ENCODE measurements at regions not wholly inside any gene's neighbourhood (a gene's known extent, or its start where the extent isn't known, plus 50 kb on each side); places are given as distances from the start of the nearest gene placed in this dataset.

- POLR2A ChIA-PET (ENCODE audit: partially characterized antibody): no interaction called here
- TF ChIP-seq RFX5 (IDR thresholded peaks at IDR 0.05; ENCODE audit: borderline replicate concordance, low read depth, low read length): no peak
- no peak for TF ChIP-seq EGR1 (IDR thresholded peaks at IDR 0.05; ENCODE audit: borderline replicate concordance, low read depth, low read length)
- no peak for TF ChIP-seq ASH2L (IDR thresholded peaks at IDR 0.05; ENCODE audit: low read length)
- TF ChIP-seq JUN (IDR thresholded peaks at IDR 0.05; ENCODE audit: low read depth, low read length): no peak
- TF ChIP-seq TBP (IDR thresholded peaks at IDR 0.05; ENCODE audit: low read depth, low read length): no peak
- no peak for TF ChIP-seq CTCF (IDR thresholded peaks at IDR 0.05; ENCODE audit: control extremely low read depth in 1 of 3, insufficient read depth in 1 of 3, low read depth in 1 of 3, low read length in 3 of 3)
- TF ChIP-seq SP4 (IDR thresholded peaks at IDR 0.05; ENCODE audit: low read length): no peak
- no peak for TF ChIP-seq EP300 (IDR thresholded peaks at IDR 0.05; ENCODE audit: borderline replicate concordance in 1 of 2, low read depth in 2 of 2, low read length in 2 of 2)
- TF ChIP-seq SP1 (IDR thresholded peaks at IDR 0.05; ENCODE audit: low read depth, low read length): no peak
- TF ChIP-seq KDM5A (IDR thresholded peaks at IDR 0.05; ENCODE audit: low read length): no peak
- TF ChIP-seq POLR2AphosphoS5 (IDR thresholded peaks at IDR 0.05; ENCODE audit: low read depth, low read length): no peak
- TF ChIP-seq POLR2A (IDR thresholded peaks at IDR 0.05; ENCODE audit: control extremely low read depth in 1 of 2, low read depth in 2 of 2, low read length in 2 of 2): no peak
- no peak for TF ChIP-seq ZNF274 (IDR thresholded peaks at IDR 0.05; ENCODE audit: borderline replicate concordance, extremely low read depth, low read length)
- TF ChIP-seq BRCA1 (IDR thresholded peaks at IDR 0.05; ENCODE audit: low read depth, low read length): no peak
These were observed 162.5 kb downstream of the GPR37 start for GRCh38 chr7:124603066-124603465.

More at GRCh38 chr7:124603066-124603465, 162.5 kb downstream of the GPR37 start:
- Histone ChIP-seq H2AFZ (ENCODE audit: low read length) (no peak overlapping the region), H4K8ac (ENCODE audit: extremely low read depth, insufficient read depth, low read length) (no peak overlapping the region), H3K9me3 (ENCODE audit: insufficient read depth in 2 of 2, low read depth in 1 of 2, low read length in 1 of 2) (no peaks in the 10 kb centered on the region), H4K20me1 (replicated peaks in 1 of 2; ENCODE audit: control insufficient read depth in 1 of 2, insufficient read depth in 2 of 2, low read length in 2 of 2) (no peaks in the 10 kb centered on the region), H3K23ac (ENCODE audit: insufficient read length) (no peak overlapping the region), H2BK5ac (ENCODE audit: low read depth, low read length) (no peak overlapping the region), H2BK15ac (ENCODE audit: low read length) (no peak overlapping the region), H3K27ac (ENCODE audit: low read depth, low read length) (no peak overlapping the region), H4K91ac (replicated peaks; ENCODE audit: insufficient read length, low read length) (no peak overlapping the region), H3K4me2 (ENCODE audit: insufficient read depth in 1 of 2, low read depth in 2 of 2, low read length in 2 of 2) (no peak overlapping the region), H3K4me3 (ENCODE audit: extremely low read depth in 1 of 4, insufficient read depth in 2 of 4, low read depth in 3 of 4, low read length in 4 of 4) (no peak overlapping the region), H3K27me3 (replicated peaks in 1 of 4; ENCODE audit: control insufficient read depth in 3 of 4, extremely low read depth in 1 of 4, insufficient read depth in 3 of 4, low read length in 3 of 4) (no peaks in the 10 kb centered on the region), H3K9ac (replicated peaks in 1 of 4; ENCODE audit: extremely low read depth in 1 of 4, low read depth in 3 of 4, low read length in 3 of 4) (no peak overlapping the region), H3K36me3 (ENCODE audit: control insufficient read depth in 2 of 4, insufficient read depth in 4 of 4, low read length in 3 of 4) (no peaks in the 10 kb centered on the region), H3K14ac (ENCODE audit: insufficient read length) (no peak overlapping the region), H3K23me2 (ENCODE audit: low read depth, low read length) (no peaks in the 10 kb centered on the region), H3K56ac (replicated peaks; ENCODE audit: insufficient read length, low read depth, low read length) (no peak overlapping the region), H2AK5ac (ENCODE audit: low read depth, low read length) (no peak overlapping the region), H2BK120ac (replicated peaks; ENCODE audit: low read depth, low read length) (no peak overlapping the region), H4K5ac (ENCODE audit: insufficient read length, low read depth, low read length) (no peak overlapping the region), H3K4me1 (replicated peaks in 1 of 4; ENCODE audit: control insufficient read depth in 3 of 4, insufficient read depth in 4 of 4, low read length in 3 of 4) (no peaks in the 10 kb centered on the region), H3K18ac (ENCODE audit: extremely low read depth, low read length) (no peak overlapping the region), H3K79me2 (ENCODE audit: control insufficient read depth in 1 of 2, insufficient read depth in 2 of 2, low read length in 2 of 2) (no peaks in the 10 kb centered on the region), H2BK20ac (ENCODE audit: low read length) (no peak overlapping the region), H2BK12ac (ENCODE audit: low read depth, low read length) (no peak overlapping the region), H3K79me1 (ENCODE audit: low read depth, low read length) (no peaks in the 10 kb centered on the region), H3K4ac (replicated peaks; ENCODE audit: insufficient read length, low read depth, low read length) (no peak overlapping the region)
- FAIRE-seq: no peak
- 100% methylated on average over 1 of the region's 1 CpG; no CpG with 5 or more reads in 1 of the 2 experiments for WGBS, 2 experiments (ENCODE audit: extremely low coverage in 1 of 2, insufficient coverage in 1 of 2, insufficient read length in 1 of 2, insufficient replicate concordance in 2 of 2, low coverage in 1 of 2, low lambda C conversion rate in 2 of 2, missing lambda C conversion rate in 1 of 2)
- DNase-seq (ENCODE audit: low read depth in 1 of 2, low spot score in 2 of 2): no peak
- CTCF ChIA-PET (ENCODE audit: partially characterized antibody): interaction anchor here (0.8 kb wide), 1 partner anchor 451 kb away, joined by 3 read pairs; no protein-coding TSS in a partner anchor
